HG03175 (cell line): ENCODE measurements at regions not wholly inside any gene's neighbourhood (a gene's known extent, or its start where the extent isn't known, plus 50 kb on each side); places are given as distances from the start of the nearest gene placed in this dataset.
"Not testable (repeated sequence)": the region's sequence is repeated elsewhere in the genome, so short reads cannot be mapped to it uniquely, and the experiment has no call there.

Experiments
- ATAC-seq: cut with Tn5 transposase; IDR thresholded peaks from one replicate; pipeline ENCODE4 v1.9.1; 2021; ENCODE audit warnings: mild to moderate bottlenecking, moderate library complexity; ENCODE audit not compliant: unreplicated experiment

DNA sequence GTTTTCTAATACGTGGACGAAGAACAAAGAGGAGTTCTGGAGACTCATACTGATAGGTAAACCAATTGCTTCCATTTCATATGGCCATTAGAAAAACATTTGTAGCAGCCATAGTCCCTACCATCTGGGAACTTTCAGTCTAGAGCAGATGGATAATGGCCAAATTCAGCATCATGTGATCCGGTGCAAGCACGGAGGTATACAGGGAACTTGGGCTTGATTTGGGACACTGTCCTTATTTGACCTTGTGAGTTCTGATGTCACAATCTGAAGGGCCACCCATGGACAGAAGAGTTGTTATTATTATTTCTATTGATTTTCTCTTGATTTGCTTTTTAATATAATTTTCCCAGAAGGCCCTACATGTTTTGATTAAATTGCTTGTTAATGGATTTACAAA is 154.6 kb upstream of the ZNF267 start:
- ATAC-seq, result no peak

DNA sequence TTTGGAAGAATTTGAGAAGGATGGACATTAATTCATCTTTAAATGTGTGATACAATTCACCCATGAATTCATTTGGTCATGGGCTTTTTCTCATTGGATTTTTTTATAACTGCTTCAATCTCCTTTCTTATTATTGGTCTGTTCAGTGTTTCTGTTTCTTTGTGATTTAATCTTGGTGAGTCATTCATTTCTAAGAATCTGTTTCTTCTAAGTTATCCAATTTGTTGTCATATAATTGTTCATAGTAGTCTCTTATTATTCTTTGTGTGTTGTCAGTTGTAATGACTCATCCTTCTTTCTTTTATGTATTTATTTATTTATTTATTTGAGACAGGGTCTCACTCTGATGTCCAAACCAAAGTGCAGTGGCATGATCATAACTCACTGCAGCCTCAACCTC is 146.1 kb upstream of the ZNF267 start:
- ATAC-seq, result no peak

DNA sequence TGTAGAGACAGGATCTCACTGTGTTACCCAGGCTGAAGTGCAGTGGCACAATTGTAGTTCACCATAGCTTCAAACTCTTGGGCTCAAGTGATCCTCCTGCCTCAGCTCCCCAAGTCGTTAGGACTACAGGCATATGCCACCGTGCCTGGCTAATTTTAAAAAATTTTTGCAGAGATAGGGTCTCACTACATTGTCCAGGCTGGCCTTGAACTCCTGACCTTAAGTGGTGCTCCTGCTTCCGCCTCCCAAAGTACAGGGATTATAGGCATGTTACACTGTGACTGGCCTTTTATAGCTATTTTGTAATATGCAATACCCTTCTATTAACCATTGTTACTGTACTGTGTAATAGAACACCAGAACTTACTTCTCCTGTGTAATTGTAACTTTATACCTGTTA is 139.3 kb upstream of the ZNF267 start:
- no peak for ATAC-seq

DNA sequence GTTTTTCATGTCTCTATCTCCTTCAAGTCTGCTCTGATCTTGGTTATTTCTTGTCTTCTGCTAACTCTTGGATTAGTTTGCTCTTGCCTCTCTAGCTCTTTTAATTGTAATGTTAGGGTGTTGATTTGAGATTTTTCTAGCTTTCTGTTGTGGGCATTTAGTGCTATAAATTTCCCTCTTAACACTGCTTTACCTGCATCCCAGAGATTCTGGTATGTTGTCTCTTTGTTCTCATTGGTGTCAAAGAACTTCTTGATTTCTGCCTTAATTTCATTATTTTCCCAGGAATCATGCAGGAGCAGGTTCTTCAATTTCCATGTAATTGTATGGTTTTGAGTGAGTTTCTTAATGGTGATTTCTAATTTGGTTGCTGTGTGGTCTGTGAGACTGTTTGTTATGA is 128.5 kb upstream of the ZNF267 start:
- not testable (repeated sequence) for ATAC-seq

DNA sequence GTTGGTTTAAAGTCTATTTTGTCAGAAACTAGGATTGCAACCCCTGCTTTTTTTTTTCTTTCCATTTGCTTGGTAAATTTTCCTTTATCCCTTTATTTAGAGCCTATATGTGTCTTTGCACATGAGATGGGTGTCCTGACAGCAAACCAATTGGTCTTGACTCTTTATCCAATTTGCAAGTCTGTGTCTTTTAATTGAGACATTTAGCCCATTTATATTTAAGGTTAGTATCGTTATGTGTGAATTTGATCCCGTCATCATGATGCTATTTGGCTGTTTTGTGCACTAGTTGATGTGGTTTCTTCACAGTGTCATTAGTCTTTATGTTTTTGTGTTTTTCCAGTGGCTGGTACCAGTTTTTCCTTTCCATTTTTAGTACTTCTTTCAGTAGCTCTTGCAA is 127.7 kb upstream of the ZNF267 start:
- no peak for ATAC-seq

DNA sequence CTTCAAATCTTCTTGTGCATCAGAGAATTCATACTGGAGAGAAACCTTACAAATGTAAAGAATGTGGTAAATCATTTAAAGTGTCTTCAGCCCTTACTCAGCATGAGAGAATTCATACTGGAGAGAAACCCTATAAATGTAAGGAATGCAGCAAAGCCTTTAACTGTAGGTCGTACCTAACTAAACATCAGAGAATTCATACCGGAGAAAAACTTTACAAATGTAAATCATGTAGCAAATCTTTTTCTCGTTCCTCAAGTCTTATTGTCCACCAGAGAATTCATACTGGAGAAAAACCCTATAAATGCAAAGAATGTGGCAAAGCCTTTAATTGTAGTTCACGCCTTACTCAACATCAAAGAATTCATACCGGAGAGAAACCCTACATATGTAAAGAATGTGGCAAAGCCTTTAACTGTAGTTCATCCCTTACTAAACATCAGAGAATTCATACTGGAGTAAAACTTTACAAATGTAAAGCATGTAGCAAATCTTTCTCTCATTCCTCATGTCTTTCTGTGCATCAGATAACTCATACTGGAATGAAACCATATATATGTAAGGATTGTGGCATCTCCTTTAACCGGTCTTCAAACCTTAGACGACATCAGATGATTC is 118.5 kb upstream of the ZNF267 start:
- no peak for ATAC-seq

DNA sequence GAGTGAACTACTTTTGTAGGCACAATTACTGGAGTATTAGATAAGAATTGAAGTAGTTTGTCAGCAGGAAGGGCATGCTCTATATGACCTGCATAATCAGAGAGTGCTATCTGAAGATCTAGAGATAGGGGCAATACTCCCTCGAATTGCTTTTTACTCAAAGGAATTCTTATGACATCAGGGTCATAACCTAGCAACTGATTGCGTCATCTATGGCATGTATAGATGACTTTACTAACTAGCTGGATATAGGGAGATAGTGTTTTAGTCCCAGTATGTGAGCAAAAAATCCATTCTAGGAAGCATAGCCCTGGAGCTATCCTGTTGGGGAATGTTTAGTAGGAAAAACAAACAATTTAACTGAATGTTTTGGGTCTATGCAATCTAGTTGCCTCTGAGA is 109.5 kb upstream of the ZNF267 start:
- ATAC-seq, result no peak

DNA sequence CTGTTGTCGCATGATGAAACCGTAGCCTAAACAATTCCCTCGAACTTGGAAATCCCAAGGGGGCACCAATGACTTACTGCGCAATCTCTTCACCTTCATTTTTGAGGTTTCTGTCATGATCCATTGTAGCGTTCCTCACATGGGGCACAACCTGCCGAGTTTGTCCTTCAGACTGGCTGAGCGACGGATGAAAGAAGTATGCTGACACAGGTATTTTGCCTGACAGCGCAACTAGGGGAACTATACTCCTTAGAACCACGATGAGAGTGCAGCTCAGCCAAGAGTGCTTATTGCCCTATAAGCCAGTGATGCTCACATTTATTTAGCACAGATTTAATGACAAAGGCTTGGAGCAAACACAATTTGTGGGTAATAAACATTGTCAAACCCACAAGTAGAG is 106.3 kb upstream of the ZNF267 start:
- no peak for ATAC-seq

DNA sequence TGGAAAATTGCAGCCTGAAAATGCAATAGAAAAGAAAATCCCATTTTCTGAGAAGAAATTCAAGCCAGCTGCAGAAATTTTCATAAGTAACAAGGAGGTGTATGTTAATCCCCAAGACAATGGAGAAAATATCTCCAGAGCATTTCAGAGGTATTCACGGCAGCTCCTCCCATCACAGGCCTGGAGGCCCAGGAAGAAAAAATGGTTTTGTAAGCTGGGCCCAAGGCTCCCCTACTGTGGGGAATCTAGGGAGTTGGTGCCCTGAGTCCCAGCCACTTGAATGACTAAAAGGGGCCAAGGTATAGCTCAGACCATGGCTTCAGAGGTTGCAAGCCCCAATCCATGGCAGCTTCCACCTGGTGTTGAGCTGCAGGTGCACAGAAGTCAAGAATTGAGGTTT is 93.3 kb upstream of the ZNF267 start:
- ATAC-seq, result no peak

DNA sequence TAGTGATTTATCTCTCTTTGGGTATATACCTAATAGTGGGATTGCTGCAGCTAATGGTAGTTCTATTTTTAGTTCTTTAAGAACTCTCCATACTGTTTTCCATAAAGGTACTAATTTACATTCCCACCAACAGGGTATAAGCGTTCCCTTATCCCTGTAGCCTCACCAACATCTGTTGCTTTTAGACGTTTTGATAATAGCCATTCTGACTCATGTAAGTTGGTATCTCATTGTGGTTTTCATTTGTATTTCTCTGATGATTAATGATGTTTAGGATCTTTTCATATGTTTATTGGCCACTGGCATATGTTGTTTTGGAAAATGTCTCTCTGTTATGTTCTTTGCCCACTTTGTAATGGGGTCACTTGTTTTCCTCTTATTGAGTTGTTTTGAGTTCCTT is 88.5 kb upstream of the ZNF267 start:
- ATAC-seq, result no peak

DNA sequence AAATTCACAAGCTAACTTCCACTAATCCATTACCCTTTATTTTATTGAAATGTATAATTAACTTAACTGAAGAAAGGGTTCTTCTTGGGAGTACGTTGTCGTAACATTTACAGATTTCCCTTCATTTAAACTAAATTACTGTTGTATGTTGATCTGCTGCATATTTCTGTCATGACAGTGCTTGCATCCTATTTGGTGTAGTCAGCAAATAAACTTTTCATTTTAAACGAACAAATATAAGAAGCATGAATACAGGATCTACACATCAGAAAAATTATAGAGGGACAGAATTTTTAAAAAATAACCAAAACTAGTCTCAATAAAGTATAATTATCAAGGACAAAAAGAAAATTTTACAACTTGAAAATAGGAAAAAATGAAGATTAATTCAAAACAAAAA is 66.5 kb upstream of the ZNF267 start:
- no peak for ATAC-seq

DNA sequence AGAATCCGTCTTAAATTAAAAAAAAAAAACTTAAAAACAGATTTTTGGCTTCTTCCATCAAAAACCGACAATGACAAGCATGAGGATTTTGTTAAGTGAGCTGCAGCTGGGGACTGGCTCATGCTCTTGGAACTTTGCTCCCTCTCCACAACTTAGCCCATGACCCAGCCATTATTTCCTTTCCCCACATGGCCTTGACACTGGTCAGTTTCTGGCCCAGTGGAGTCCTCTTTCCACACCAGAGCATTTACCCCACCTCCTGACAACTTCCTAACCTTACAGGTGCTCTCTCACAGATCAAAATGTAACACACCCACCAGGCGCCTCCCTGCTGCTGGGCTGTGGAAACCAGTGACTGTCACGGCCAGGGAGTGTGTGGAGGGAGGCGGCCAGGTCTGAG is 62.7 kb upstream of the ZNF267 start:
- no peak for ATAC-seq

DNA sequence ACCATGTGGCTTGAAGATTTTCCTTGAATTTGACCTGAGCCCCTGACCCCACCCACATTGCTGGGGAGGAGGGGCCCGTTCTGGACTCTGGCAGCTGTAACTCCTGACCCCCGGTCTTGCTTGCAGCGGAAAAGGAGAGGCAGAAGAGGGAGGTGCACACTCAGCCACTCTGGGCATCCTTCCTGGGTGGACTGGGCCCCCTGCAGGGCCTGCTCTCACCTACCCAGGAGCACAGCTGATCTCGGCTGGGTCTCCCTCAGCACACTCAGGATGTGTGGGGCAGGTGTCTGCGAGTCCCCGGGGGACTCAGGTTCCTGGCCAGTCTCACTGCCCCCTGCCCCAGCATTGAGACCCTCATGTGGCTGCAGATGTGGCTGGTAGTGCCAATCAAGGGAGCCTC is 57.5 kb upstream of the ZNF267 start:
- ATAC-seq, result not testable (repeated sequence)

DNA sequence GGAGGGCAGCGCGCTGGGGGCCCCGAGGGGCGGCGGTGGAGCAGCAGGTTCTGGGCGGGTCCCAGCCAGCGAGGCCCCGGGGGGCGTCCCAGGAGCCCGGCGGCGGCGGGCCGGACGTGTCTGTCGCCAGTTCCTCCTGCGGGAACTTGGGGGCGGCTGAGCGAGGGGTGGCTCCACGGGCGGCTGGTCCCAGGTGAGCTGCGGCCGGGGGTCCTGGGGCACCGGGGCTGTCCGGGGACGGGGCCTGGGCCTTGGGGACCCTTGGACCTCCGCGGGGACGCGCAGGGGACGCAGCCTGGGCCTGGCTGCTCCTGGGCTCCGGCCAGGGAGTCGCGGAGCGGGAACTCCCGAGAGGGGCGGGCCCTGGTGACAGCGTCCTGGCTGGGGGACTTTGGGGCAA is 54.2 kb upstream of the ZNF267 start:
- ATAC-seq, result no peak

DNA sequence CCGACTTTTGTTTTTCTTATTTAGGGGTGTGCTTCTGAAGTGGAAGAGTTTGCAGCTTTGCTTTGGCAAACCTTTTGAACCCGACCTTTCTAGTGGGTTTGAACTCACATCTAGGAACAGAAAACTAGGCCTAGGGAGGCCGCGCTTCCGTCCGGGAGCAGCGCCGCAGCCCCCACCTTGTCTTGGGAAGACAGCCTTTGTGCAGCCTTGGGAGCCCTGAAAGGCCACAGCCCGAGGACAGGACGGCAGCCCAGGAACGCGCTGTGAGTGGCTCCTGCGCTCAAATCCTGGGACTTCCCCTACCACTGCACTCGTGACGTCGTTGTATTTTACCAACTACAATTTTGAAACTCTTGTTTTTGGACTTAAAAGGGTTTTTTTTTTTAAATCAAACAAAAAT is 53.7 kb upstream of the ZNF267 start:
- no peak for ATAC-seq
